ENCODE measurements at regions not wholly inside any gene's neighbourhood (a gene's known extent, or its start where the extent isn't known, plus 50 kb on each side); places are given as distances from the start of the nearest gene placed in this dataset.

GRCh38 chr11:79942090-79942489, 501.3 kb upstream of the TENM4 start:
- TF ChIP-seq EZH2phosphoT487 (IDR thresholded peaks at IDR 0.05; ENCODE audit: borderline replicate concordance, low read length), result no peak
- TF ChIP-seq CTCF (IDR thresholded peaks at IDR 0.05; ENCODE audit: low read depth, low read length, poor library complexity, severe bottlenecking), result no peak
